ENCODE measurements at regions not wholly inside any gene's neighbourhood (a gene's known extent, or its start where the extent isn't known, plus 50 kb on each side); places are given as distances from the start of the nearest gene placed in this dataset.
"Not testable (repeated sequence)": the region's sequence is repeated elsewhere in the genome, so short reads cannot be mapped to it uniquely, and the experiment has no call there.

DNA sequence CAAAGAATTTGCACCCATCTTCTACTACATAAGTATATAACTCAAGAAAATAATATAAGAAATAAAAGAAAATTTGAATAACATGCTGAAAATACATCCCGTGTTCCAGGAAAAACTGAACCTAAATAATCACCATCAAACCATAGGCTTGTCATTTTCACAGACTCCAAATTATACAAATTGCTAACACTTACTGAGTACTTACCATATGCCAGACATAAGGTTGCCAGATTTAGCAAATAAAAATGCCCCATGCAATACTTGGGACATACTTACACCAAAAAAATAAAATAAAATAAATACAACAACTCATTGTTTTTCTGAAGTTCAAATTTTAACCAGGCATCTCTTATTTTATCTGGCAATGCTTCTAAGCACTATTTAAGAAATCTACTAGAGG lies 760.4 kb upstream of the SEMA6D start:
- DNase-seq (ENCODE audit: low spot score) = no peak

DNA sequence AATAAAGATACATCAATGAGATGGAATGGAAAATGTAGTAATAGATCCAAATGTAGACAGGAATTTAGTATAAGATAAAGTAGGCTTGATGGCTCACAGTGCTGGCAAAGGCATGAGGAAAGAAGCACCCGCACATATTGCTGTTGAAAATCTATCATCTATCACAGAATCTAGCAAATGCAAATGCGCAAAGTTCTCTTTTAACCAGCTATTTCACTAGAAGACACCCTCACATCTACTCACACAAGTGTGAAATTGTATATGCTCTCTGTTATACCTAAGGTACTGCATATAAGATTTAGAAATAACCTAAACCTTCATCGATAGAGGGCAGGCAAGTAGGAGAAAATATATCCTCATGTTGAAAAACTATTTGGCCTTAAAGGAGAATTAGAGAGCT lies 756.7 kb upstream of the SEMA6D start:
- DNase-seq (ENCODE audit: low spot score) = no peak

DNA sequence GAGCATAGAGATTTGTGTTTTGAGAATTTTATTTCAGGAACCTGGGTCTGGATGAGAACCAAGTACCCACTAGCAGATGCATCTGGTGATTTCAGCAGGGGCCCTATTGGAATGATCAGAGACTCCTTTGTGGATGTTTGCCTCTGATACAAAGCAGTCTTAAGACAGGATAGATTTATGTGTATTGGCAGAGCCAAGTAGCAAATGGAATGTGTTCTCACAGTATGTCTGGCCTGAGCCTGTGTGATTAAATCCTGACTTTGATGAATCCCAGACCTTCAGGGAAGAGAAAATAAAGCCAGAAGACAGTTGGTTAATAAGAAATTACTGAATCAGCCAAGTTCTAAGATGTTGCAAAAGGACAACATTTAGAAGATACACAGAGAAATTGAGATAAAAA lies 755.5 kb upstream of the SEMA6D start:
- no peak for DNase-seq (ENCODE audit: low spot score)

DNA sequence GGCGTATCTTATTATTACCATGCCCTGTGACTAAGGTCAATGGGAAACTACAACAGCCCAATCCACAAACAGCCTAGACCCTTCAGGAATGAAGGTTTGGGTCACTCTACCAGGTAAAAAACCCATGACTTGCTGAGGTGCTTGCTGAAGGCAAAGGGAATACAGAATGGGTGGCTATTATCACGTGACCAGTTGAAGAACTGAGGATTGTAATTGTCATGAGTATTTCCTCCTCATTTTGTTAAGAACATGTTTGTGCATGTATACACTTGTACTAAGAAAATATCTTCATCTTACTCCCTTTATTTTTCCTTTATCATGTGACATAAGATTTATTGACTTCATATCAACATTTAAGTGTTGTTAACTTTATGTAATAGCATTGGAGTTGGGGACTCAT lies 729.2 kb upstream of the SEMA6D start:
- not testable (repeated sequence) for DNase-seq (ENCODE audit: low spot score)

DNA sequence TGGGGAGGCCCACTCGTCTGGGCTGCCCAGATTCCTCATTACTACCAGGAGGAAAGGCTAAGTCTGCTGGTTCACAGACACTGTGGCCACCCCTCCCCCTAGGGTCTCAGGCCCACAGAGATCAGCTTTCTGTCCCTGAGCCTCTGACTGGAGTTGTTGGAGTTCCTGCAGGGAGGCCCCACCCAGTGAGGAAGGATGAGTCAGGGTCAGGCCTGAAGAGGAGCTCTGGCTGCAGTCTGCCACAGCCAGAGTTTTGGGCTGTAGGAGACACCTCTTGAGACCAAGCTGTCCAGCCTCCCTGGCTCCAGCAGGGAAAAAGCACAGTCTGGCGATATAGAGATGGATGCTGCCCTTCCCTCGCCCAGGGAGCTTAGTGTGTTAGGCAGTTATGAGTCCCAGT lies 720.9 kb upstream of the SEMA6D start:
- DNase-seq (ENCODE audit: low spot score) = no peak

DNA sequence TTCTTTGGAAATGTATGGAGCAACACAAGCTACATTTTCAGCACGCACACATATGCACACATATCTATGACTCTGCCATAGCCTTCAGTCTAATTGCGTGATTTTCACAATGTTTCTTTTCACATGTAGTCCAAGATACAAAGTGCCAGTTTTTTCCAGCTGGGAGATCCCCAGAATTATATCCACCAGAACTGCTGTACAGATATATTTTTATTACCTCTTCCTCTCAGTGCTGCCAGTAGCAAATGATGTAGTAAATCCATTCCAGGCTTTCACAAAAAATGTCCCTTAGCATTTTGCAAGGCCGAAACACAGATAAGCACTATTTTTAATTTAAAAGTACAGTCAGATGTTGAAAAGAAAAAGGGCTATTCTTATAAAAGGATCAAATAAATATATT lies 719.8 kb upstream of the SEMA6D start:
- DNase-seq (ENCODE audit: low spot score) = no peak

DNA sequence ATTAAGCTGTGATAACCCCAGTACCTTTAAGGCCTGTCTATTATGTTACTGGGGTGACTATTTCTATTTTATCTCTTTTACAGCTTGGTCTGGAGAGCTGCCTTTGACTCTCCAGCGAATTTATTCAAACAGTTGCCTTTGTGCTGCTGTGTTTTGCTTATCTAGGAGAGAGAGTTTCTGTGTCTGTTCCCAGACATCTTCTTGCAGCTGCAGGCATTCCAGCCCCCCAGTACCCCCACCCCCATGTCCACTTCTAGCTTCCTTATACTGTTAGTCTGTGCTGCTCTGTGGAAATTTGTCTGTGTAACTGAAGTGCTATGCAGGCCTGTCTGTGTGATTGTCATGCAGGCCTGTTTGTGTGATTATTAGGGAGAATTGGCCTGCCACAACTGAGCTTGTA lies 713.7 kb upstream of the SEMA6D start:
- DNase-seq (ENCODE audit: low spot score) = no peak

DNA sequence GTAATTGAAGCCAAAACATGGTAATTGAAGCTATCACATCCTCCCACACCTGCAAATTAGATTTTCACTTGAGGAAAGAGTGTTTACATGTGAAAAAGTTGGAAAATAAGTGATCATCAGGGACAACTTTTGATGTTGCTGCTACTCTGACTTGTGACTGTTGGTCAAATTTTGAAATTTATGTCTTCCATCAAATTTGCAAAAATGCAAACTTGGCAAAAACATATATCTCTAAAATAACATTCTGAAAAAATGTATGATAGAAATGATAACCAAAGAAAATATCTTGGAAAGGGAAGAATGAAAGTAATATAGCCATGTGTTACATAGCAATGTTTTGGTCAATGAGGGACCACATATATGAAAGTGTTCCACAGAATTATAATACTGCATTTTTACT lies 703.9 kb upstream of the SEMA6D start:
- DNase-seq (ENCODE audit: low spot score) = no peak

DNA sequence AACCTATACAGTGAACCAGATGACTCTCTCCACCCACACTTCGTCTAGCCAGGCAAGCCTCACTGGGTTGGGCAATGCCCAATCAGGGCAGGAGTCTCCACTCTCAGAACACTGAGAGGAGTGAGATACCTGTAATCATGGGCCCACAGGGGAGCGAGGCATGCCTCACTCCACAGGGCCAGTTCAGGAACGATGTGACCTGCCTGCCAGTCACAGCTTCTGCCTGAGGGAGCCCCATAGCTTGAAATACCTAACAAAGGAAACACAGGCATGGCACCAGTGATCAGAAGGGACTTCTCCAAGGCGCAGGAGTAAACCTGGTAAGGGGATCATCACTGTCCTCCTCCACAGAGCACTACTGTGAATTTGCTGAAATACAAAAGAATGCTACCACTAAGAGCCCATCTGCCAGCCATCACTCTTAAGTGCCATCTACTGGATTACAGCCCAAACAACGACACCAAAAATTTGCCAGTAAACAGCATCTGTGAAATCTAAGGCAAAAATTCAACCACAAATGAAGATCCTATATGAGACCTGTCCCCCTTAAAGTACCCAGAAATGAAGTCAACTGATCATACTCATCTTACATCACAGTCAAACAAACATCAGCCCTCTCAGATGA lies 689.9 kb upstream of the SEMA6D start:
- no peak for DNase-seq (ENCODE audit: low spot score)

DNA sequence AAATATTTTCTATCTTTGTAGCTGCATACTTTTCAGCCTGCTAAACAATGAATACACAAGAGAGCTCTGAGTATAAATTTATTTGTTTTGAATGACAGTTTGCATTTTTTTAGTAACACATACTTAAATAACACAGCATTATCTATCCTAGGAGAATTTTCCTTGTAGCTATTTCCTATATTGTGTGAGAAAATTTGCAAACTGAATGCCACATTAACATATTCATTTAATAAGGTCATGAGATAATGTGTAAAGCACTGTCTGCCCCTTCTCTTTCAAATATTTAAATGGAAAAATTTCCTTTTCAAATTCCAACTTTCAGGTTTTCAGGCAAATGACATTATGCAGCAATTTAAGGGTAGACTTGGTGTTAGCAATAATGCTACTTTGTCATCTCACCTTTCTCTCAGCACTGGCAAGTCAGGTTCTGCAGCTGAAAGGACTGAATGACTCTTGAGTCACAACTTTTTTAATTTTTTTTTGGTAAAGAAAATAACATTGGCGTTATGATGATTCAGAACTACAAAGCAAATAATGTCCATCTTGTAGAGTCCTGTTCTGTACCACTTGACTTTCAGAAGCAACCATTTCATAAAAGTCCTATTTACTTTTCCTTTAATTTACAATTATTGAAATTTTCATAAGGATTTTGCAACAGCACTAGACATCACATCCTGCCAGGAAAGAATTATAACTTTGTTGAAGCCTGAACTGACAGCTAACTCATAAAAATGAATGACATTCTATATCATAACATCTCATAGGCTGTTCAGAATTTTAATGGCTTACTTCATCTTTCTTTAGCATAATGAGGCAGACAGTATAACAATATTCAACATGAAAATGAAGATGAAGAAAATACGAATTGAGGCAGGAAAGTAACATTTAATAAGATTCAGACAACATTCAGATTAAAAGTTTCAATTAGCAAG lies 681.6 kb upstream of the SEMA6D start:
- DNase-seq (ENCODE audit: low spot score) = no peak

DNA sequence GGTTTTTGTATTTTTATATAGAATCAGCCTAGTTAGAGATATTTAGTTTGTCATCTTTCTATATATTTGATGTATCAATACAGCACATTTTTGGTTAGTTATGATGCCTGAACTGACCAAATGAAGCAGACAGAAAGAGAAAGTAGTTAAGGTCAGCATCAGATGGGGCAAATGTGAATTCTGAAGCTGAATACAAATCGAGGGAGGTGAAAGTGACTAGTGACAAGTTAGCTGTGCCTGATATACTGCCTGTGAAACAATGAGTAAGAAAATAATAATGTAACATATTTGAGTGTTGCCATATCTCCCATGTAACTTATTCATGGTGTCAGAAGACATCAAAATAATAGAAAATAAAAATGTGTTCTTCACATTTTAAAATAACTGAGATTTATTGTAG lies 680.3 kb upstream of the SEMA6D start:
- no peak for DNase-seq (ENCODE audit: low spot score)

DNA sequence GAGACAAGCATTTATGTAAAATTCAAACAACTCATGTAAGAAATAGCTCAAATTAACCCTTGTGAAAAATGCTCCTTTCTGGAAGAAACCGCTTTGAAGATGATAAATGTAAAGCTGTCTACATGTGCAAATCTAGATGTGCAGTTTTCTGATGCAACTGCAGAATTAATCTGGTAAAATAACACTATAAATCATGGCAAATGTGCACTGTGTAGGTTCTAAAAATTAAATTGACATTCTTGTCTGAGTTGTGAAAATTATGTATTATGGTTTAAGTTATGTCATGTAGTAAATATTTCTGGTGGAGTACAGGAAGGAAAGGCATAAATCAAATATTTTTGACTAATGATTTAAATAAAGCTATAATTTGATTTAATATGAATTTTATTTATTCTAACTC lies 678.1 kb upstream of the SEMA6D start:
- no peak for DNase-seq (ENCODE audit: low spot score)

DNA sequence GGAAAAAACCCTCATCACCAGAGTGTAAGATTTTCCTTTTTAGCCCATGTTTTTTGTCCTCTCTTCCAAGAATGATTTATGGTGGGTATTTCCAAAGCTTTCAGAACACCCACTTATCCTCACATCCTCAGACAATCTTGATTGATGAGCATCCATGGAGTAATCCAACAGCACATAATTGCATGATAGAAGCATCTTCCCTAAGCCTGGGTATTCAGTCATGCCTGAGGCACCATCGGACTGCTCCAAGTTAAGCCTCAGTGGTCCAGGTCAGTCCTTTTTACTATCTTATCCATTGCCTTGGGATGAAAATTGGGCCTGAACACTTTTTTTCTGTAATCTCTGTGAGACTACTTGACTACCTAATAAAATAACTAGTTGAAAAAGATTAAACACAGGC lies 676.0 kb upstream of the SEMA6D start:
- DNase-seq (ENCODE audit: low spot score) = no peak

DNA sequence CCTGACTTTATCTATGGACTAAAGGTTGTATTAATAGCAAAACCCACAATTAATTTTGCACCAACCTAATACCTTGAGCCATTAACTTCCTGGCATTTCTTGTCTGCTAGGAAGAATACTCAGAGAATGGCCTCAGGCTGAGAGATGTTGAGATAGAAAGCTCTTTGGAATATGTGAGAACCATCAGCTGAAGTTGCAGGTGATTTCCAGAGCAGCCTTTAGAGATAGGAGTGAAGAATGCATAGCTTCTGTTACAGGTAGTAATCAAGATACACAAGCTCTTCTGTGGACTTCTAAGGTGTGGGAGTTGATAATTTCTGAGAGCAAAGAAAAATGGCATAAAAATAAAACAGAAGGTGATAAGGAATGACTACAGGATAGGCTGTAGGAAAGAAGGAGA lies 669.3 kb upstream of the SEMA6D start:
- DNase-seq (ENCODE audit: low spot score) = not testable (repeated sequence)

DNA sequence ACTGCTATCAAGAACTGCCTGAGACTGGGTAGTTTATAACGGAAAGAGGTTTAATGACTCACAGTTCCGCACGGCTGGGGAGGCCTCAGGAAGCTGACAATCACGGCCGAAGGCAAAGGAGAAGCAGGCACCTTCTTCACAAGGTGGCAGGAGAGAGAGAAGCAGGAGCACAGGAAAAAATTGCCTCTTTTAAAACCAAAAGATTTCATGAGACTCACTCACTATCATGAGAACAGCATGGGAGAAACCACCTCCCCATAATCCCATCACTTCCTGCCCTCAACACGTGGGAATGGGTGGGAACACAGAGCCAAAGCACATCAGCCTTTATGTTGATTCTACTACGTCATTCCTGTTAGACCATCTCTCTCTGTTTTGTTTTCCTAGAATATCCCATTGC lies 650.9 kb upstream of the SEMA6D start:
- DNase-seq (ENCODE audit: low spot score) = no peak

DNA sequence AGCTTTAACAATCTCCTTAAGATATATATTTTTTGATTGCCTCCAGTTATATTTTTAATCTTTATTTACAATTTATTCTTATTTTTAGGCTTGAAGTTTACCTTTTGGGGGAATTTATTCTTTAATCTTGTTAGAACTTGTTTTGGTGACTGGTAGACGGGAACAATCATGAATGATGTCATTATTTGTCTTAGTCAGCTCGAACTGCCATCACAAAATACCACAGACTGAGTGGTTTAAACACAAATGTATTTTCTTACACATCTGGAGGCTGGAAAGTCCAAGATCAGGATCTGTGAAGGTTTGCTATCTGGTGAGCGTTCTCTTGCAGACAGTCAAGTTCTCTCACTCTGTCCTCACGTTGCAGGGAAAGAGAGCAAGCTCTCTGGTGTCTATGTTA lies 639.5 kb upstream of the SEMA6D start:
- DNase-seq (ENCODE audit: low spot score) = not testable (repeated sequence)

DNA sequence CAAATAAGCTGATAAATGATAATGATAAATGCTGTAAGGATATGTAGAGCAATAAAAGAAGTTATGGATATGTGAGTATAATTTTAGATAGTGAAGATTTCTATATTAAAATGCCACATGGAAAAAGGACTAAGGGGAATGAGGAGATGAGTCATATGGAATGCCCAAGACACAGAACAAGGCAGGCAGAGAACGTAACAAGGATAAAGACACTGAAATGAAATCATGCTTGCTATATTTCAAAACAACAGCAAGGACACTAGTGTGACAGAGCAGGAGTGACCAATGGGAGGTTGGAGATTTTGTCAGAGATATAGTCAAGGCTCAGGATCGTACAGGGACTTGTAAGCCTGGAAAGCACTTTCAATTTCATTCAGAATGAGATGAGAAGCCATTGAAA lies 621.5 kb upstream of the SEMA6D start:
- DNase-seq (ENCODE audit: low spot score) = no peak

DNA sequence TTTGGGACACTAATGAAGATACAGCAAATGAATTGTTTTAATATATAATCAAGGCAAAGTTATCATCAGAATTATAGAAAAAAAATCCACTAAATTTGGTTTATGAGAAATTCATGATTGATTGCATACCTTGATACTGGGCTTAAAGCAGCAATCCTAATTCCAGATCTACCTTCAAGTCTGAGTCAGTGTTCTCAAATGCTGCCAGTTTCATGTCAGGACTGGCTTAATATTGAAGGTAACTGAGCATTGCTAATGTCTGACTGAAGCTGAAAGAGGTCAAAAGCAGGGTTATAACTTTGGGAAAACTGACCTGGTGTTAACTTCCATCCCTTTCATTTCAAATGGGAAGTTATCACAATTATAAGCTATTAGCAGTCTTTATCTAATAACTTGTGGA lies 618.8 kb upstream of the SEMA6D start:
- DNase-seq (ENCODE audit: low spot score) = not testable (repeated sequence)

DNA sequence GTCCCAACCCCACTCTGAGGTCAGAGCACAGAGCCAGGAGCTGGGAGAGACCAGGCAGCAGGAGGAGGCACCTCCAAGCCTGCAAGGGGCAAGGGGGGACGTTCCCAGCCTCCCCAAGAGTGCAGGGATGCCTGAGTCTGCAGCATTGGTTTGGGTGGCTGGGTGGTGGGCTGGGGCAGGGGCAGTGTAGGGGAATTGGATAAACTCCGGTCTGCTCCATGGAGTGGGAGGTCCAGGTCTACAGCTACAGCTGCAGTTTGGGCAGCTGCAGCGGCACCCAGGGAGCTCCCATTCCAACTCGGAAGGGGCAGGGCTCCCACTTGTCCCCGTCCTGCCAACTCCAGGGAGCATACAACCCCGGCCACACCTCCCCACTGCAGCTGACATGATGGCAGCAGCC lies 617.5 kb upstream of the SEMA6D start:
- not testable (repeated sequence) for DNase-seq (ENCODE audit: low spot score)

DNA sequence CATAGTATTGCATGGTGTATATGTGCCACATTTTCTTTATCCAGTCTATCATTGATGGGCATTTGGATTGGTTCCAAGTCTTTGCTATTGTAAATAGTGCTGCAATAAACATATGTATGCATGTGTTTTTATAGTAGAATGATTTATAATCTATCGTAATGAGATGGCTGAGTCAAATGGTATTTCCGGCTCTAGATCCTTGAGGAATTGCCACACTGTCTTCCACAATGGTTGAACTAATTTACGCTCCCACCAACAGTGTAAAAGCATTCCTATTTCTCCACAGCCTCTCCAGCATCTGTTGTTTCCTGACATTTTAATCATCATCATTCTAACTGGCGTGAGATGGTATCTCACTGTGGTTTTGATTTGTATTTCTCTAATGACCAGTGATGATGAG lies 608.5 kb upstream of the SEMA6D start:
- DNase-seq (ENCODE audit: low spot score) = not testable (repeated sequence)

DNA sequence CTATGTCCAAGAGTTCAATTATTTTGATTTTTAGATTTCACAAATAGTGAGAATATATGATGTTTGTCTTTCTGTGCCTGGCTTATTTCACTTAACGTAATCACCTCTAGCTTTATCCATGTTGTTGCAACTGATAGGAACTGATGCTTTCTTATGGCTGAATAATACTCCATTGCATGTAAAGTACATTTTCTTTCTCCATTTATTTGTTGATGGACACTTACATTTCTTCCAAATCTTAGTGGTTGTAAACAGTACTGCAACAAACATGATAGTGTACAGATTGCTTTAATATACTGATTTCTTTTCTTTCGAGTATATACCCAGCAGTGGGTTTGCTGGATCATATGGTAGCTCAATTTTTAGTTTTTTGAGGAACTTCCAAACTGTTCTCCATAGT lies 600.6 kb upstream of the SEMA6D start:
- no peak for DNase-seq (ENCODE audit: low spot score)

DNA sequence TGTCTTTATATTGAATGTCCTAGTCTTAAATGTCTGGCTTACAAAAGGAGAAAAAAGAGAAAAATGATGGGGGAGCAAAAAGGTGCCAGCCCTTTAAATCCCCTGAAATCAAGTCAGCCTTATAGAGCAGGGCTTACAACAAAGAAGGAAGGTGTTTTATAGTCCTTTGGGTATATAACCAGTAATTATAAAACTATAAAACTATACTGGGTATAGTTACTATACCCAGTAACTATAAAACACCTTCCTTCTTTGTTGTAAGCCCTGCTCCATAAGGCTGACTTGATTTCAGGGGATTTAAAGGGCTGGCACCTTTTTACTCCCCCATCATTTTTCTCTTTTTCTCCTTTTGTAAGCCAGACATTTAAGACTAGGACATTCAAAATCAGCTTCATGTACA lies 598.0 kb upstream of the SEMA6D start:
- DNase-seq (ENCODE audit: low spot score) = no peak

DNA sequence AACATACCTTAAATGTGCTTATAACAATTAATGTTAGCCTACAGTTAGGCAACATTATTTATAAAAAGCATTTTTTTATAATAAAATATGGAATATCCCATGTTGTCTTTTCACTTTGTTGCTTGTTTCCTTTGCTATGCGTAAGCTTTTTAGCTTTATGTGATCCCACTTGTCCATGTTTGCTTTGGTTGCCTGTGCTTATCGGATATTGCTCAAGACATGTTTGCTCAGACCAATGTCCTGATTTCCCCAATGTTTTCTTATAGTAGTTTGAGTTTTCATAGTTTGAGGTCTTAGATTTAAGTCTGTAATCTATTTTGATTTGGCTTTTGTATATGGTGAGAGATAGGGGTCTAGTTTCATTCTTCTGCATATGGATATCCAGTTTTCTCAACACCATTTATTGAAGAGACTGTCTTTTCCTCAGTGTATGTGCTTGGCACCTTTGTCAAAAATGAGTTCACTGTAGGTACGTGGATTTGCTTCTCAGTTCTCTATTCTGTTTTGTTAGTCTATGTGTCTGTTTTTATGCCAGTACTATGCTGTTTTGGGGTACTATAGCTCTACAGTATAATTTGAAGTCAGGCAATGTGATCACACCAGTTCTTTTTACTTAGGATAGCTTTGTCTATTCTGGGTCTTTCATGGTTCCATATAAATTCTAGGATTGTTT lies 592.7 kb upstream of the SEMA6D start:
- DNase-seq (ENCODE audit: low spot score) = no peak

Data from CD4-positive, alpha-beta T cell treated with Interleukin-6 at 100 ng/mL for 8 hours (primary cell).